ENCODE measurements at regions not wholly inside any gene's neighbourhood (a gene's known extent, or its start where the extent isn't known, plus 50 kb on each side); places are given as distances from the start of the nearest gene placed in this dataset.

DNA sequence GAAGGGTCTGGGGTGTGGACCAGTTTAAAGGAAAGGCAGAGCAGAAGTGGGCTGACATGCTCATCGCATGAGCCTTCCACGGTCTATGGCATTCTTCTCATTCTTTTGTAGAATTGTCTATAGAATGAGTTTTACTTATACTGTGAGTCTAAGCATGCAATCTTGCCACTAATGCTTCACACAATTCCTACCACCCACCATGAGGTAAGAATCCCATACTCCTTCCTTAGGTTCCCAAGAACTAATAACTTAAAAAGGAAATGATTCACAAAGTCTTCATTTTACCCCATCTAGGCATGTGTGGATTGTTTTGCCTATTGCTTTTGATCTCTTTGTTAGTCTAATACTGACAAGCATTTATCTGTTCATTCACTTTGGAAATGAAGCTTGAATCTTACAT lies 195.2 kb downstream of the LY86 start (continued):
- TF ChIP-seq, protein P1, sequence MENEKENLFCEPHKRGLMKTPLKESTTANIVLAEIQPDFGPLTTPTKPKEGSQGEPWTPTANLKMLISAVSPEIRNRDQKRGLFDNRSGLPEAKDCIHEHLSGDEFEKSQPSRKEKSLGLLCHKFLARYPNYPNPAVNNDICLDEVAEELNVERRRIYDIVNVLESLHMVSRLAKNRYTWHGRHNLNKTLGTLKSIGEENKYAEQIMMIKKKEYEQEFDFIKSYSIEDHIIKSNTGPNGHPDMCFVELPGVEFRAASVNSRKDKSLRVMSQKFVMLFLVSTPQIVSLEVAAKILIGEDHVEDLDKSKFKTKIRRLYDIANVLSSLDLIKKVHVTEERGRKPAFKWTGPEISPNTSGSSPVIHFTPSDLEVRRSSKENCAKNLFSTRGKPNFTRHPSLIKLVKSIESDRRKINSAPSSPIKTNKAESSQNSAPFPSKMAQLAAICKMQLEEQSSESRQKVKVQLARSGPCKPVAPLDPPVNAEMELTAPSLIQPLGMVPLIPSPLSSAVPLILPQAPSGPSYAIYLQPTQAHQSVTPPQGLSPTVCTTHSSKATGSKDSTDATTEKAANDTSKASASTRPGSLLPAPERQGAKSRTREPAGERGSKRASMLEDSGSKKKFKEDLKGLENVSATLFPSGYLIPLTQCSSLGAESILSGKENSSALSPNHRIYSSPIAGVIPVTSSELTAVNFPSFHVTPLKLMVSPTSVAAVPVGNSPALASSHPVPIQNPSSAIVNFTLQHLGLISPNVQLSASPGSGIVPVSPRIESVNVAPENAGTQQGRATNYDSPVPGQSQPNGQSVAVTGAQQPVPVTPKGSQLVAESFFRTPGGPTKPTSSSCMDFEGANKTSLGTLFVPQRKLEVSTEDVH (IDR thresholded peaks at IDR 0.05; ENCODE audit: low read depth, partially characterized antibody): no peak
- TF ChIP-seq, protein P2, sequence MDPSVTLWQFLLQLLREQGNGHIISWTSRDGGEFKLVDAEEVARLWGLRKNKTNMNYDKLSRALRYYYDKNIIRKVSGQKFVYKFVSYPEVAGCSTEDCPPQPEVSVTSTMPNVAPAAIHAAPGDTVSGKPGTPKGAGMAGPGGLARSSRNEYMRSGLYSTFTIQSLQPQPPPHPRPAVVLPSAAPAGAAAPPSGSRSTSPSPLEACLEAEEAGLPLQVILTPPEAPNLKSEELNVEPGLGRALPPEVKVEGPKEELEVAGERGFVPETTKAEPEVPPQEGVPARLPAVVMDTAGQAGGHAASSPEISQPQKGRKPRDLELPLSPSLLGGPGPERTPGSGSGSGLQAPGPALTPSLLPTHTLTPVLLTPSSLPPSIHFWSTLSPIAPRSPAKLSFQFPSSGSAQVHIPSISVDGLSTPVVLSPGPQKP (CRISPR knock-in tag; IDR thresholded peaks at IDR 0.05): no peak
- TF ChIP-seq ZNF316 (IDR thresholded peaks at IDR 0.05) (no peak), CBX8 (IDR thresholded peaks at IDR 0.05; ENCODE audit: borderline replicate concordance, extremely low read depth, low read depth, low read length, poor library complexity, severe bottlenecking) (no peak), RBM39 (optimal IDR thresholded peaks at IDR 0.05; ENCODE audit: low read depth, low read length) (no peak), ZNF165 (CRISPR knock-in tag; IDR thresholded peaks at IDR 0.05; ENCODE audit: borderline replicate concordance) (no peak), KAT8 (IDR thresholded peaks at IDR 0.05; ENCODE audit: low read depth) (no peak), TOE1 (IDR thresholded peaks at IDR 0.05; ENCODE audit: borderline replicate concordance) (no peak), TOE1 (CRISPR knock-in tag; IDR thresholded peaks at IDR 0.05; ENCODE audit: borderline replicate concordance, low read depth) (no peak), CC2D1A (IDR thresholded peaks at IDR 0.05) (no peak)
- TF ChIP-seq, protein P3, sequence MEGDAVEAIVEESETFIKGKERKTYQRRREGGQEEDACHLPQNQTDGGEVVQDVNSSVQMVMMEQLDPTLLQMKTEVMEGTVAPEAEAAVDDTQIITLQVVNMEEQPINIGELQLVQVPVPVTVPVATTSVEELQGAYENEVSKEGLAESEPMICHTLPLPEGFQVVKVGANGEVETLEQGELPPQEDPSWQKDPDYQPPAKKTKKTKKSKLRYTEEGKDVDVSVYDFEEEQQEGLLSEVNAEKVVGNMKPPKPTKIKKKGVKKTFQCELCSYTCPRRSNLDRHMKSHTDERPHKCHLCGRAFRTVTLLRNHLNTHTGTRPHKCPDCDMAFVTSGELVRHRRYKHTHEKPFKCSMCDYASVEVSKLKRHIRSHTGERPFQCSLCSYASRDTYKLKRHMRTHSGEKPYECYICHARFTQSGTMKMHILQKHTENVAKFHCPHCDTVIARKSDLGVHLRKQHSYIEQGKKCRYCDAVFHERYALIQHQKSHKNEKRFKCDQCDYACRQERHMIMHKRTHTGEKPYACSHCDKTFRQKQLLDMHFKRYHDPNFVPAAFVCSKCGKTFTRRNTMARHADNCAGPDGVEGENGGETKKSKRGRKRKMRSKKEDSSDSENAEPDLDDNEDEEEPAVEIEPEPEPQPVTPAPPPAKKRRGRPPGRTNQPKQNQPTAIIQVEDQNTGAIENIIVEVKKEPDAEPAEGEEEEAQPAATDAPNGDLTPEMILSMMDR (IDR thresholded peaks at IDR 0.05 in 2 of 3, conservative IDR thresholded peaks at IDR 0.05 in 1 of 3; ENCODE audit: insufficient read depth in 2 of 3, low read depth in 1 of 3, low read length in 3 of 3): no peak
- TF ChIP-seq, protein P4, sequence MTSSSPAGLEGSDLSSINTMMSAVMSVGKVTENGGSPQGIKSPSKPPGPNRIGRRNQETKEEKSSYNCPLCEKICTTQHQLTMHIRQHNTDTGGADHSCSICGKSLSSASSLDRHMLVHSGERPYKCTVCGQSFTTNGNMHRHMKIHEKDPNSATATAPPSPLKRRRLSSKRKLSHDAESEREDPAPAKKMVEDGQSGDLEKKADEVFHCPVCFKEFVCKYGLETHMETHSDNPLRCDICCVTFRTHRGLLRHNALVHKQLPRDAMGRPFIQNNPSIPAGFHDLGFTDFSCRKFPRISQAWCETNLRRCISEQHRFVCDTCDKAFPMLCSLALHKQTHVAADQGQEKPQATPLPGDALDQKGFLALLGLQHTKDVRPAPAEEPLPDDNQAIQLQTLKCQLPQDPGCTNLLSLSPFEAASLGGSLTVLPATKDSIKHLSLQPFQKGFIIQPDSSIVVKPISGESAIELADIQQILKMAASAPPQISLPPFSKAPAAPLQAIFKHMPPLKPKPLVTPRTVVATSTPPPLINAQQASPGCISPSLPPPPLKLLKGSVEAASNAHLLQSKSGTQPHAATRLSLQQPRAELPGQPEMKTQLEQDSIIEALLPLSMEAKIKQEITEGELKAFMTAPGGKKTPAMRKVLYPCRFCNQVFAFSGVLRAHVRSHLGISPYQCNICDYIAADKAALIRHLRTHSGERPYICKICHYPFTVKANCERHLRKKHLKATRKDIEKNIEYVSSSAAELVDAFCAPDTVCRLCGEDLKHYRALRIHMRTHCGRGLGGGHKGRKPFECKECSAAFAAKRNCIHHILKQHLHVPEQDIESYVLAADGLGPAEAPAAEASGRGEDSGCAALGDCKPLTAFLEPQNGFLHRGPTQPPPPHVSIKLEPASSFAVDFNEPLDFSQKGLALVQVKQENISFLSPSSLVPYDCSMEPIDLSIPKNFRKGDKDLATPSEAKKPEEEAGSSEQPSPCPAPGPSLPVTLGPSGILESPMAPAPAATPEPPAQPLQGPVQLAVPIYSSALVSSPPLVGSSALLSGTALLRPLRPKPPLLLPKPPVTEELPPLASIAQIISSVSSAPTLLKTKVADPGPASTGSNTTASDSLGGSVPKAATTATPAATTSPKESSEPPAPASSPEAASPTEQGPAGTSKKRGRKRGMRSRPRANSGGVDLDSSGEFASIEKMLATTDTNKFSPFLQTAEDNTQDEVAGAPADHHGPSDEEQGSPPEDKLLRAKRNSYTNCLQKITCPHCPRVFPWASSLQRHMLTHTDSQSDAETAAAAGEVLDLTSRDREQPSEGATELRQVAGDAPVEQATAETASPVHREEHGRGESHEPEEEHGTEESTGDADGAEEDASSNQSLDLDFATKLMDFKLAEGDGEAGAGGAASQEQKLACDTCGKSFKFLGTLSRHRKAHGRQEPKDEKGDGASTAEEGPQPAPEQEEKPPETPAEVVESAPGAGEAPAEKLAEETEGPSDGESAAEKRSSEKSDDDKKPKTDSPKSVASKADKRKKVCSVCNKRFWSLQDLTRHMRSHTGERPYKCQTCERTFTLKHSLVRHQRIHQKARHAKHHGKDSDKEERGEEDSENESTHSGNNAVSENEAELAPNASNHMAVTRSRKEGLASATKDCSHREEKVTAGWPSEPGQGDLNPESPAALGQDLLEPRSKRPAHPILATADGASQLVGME (CRISPR knock-in tag; IDR thresholded peaks at IDR 0.05): no peak

Measured in K562 (cell line).